ENCODE measurements at regions not wholly inside any gene's neighbourhood (a gene's known extent, or its start where the extent isn't known, plus 50 kb on each side); places are given as distances from the start of the nearest gene placed in this dataset.
A peak's percentile ranks its signal among the peaks of the same experiment; 100 is the strongest.

- ATAC-seq (no peak), DNase-seq (ENCODE audit: low spot score) (no peak)
- H3K9me3 Mint-ChIP-seq = peaks cover 26% of the 10 kb centered on the region; the same call in 2 of the 3 replicates
- Histone ChIP-seq H4K20me1 (replicated peaks; ENCODE audit: insufficient read depth) (no peaks in the 10 kb centered on the region; the same call in 1 of the 2 replicates), H3K36me3 (ENCODE audit: insufficient read depth) (0 out of 2 replicates have a peak, but pooled peaks cover 4% of the 10 kb centered on the region), H3K79me2 (replicated peaks; ENCODE audit: insufficient read depth) (no peaks in the 10 kb centered on the region), H3K4me1 (ENCODE audit: insufficient read depth) (no peaks in the 10 kb centered on the region), H3F3A (replicated peaks; ENCODE audit: low read depth) (no peaks in the 10 kb centered on the region), H3K27ac (ENCODE audit: low read depth) (no peak overlapping the region), H2AFZ (no peak overlapping the region), H3K9me2 (ENCODE audit: insufficient read depth) (0 out of 2 replicates have a peak, but pooled peaks cover 9% of the 10 kb centered on the region), H3K27me3 (ENCODE audit: insufficient read depth) (no peaks in the 10 kb centered on the region), H3K4me2 (no peak overlapping the region), H3K4me3 (no peak overlapping the region)
- H3K4me3 Mint-ChIP-seq = no peak overlapping the region
- no peak overlapping the region for H3K27ac Mint-ChIP-seq
- peaks cover 19% of the 10 kb centered on the region for H3K36me3 Mint-ChIP-seq (ENCODE audit: low read depth)
- peaks cover 4% of the 10 kb centered on the region; the same call in 1 of the 3 replicates for H3K4me1 Mint-ChIP-seq
- TF ChIP-seq NANOG (IDR thresholded peaks at IDR 0.05; ENCODE audit: borderline replicate concordance) (no peak), POLR2AphosphoS5 (IDR thresholded peaks at IDR 0.05; ENCODE audit: low read depth) (no peak), EZH2phosphoT487 (IDR thresholded peaks at IDR 0.05; ENCODE audit: unreplicated experiment) (no peak), ZNF331 (CRISPR knock-in tag; IDR thresholded peaks at IDR 0.05; ENCODE audit: low read depth) (no peak)
- no peaks in the 10 kb centered on the region for H3K27me3 Mint-ChIP-seq (ENCODE audit: insufficient read depth, low read depth, poor library complexity)
Measured at GRCh38 chr5:101515721-101516120, 612.6 kb upstream of the ST8SIA4 start.

GRCh38 chr5:101505891-101506570, 602.9 kb upstream of the ST8SIA4 start:
- H3K4me1 ChIP-seq (ENCODE audit: insufficient read depth) = no peaks in the 10 kb centered on the region
- H3K4me3 ChIP-seq = no peak overlapping the region
- H3K9me2 ChIP-seq (ENCODE audit: insufficient read depth) = peaks cover 5% of the 10 kb centered on the region; the same call in 1 of the 2 replicates
- Mint-ChIP-seq H3K4me1 (no peaks in the 10 kb centered on the region), H3K36me3 (ENCODE audit: low read depth) (peaks cover 42% of the 10 kb centered on the region), H3K27me3 (ENCODE audit: insufficient read depth, low read depth, poor library complexity) (peaks cover 2% of the 10 kb centered on the region), H3K4me3 (no peak overlapping the region), H3K9me3 (peaks cover 54% of the 10 kb centered on the region), H3K27ac (no peak overlapping the region)
- no peak overlapping the region for H3K4me2 ChIP-seq
- no peaks in the 10 kb centered on the region for H3F3A ChIP-seq (replicated peaks; ENCODE audit: low read depth)
- H3K79me2 ChIP-seq (replicated peaks; ENCODE audit: insufficient read depth) = no peaks in the 10 kb centered on the region
- DNase-seq (ENCODE audit: low spot score) (no peak), ATAC-seq (no peak)
- H2AFZ ChIP-seq = no peak overlapping the region
- no peaks in the 10 kb centered on the region for H3K36me3 ChIP-seq (ENCODE audit: insufficient read depth)
- no peak for TF ChIP-seq STAT1 (IDR thresholded peaks at IDR 0.05; ENCODE audit: unreplicated experiment)
- no peak for TF ChIP-seq EZH2phosphoT487 (IDR thresholded peaks at IDR 0.05; ENCODE audit: unreplicated experiment)
- TF ChIP-seq JUNB (IDR thresholded peaks at IDR 0.05; ENCODE audit: unreplicated experiment) = no peak
- H3K27ac ChIP-seq (ENCODE audit: low read depth) = no peak overlapping the region
- no peaks in the 10 kb centered on the region; the same call in 1 of the 2 replicates for H4K20me1 ChIP-seq (replicated peaks; ENCODE audit: insufficient read depth)
- H3K27me3 ChIP-seq (ENCODE audit: insufficient read depth) = no peaks in the 10 kb centered on the region

- Histone ChIP-seq H3K9me2 (ENCODE audit: insufficient read depth) (peaks cover 10% of the 10 kb centered on the region; the same call in 1 of the 2 replicates), H3K27me3 (ENCODE audit: insufficient read depth) (no peaks in the 10 kb centered on the region), H3F3A (replicated peaks; ENCODE audit: low read depth) (no peaks in the 10 kb centered on the region), H3K79me2 (replicated peaks; ENCODE audit: insufficient read depth) (no peaks in the 10 kb centered on the region), H3K36me3 (ENCODE audit: insufficient read depth) (no peaks in the 10 kb centered on the region), H3K27ac (ENCODE audit: low read depth) (no peak overlapping the region), H3K4me1 (ENCODE audit: insufficient read depth) (peaks cover 7% of the 10 kb centered on the region; the same call in 1 of the 2 replicates), H3K4me2 (no peak overlapping the region), H3K4me3 (no peak overlapping the region), H4K20me1 (replicated peaks; ENCODE audit: insufficient read depth) (no peaks in the 10 kb centered on the region; the same call in 1 of the 2 replicates), H2AFZ (no peak overlapping the region)
- DNase-seq (ENCODE audit: low spot score) (no peak), ATAC-seq (no peak)
- Mint-ChIP-seq H3K27ac (0 out of 2 replicates have a peak overlapping the region, but pooled peaks have one; percentile 77), H3K27me3 (ENCODE audit: insufficient read depth, low read depth, poor library complexity) (peaks cover 2% of the 10 kb centered on the region), H3K4me3 (no peak overlapping the region), H3K4me1 (peaks cover 14% of the 10 kb centered on the region), H3K36me3 (ENCODE audit: low read depth) (peaks cover 4% of the 10 kb centered on the region; the same call in 1 of the 3 replicates), H3K9me3 (no peaks in the 10 kb centered on the region)
- TF ChIP-seq REST (IDR thresholded peaks at IDR 0.05; ENCODE audit: unreplicated experiment) (no peak), NANOG (IDR thresholded peaks at IDR 0.05; ENCODE audit: borderline replicate concordance) (no peak), ZNF114 (CRISPR knock-in tag; IDR thresholded peaks at IDR 0.05) (no peak), EZH2 (IDR thresholded peaks at IDR 0.05; ENCODE audit: low read depth, unreplicated experiment) (no peak), ETS1 (IDR thresholded peaks at IDR 0.05) (no peak), STAT1 (IDR thresholded peaks at IDR 0.05; ENCODE audit: unreplicated experiment) (no peak), CREB1 (CRISPR knock-in tag; IDR thresholded peaks at IDR 0.05; ENCODE audit: low read depth) (no peak), EZH2phosphoT487 (IDR thresholded peaks at IDR 0.05; ENCODE audit: unreplicated experiment) (no peak)
Measured at GRCh38 chr5:101482931-101483330, 579.8 kb upstream of the ST8SIA4 start.
